Tibial nerve (tissue), 4 donors: ENCODE measurements at regions not wholly inside any gene's neighbourhood (a gene's known extent, or its start where the extent isn't known, plus 50 kb on each side); places are given as distances from the start of the nearest gene placed in this dataset.

Experiments used
- CTCF ChIP-seq, 5 experiments: fragments of 200-600 bp in 3 of 5; fragments of 450-650 bp in 2 of 5; sonication (generic) in 3 of 5; IDR thresholded peaks; one replicate each; pipeline ENCODE4 v1.5.1; 2016 to 2019; ENCODE audit warnings: antibody characterized with exemption in 5 of 5, mild to moderate bottlenecking in 3 of 5, moderate library complexity in 2 of 5
- EP300 ChIP-seq, 2 donors: sonication (generic); formaldehyde crosslinking; IDR thresholded peaks; one replicate each; pipeline ENCODE4 v1.6.1; 2017; ENCODE audit warnings: antibody characterized with exemption in 2 of 2, mild to moderate bottlenecking in 1 of 2
- POLR2A ChIP-seq, 2 donors: fragments of 450-650 bp; IDR thresholded peaks; one replicate each; pipeline ENCODE4 v1.6.1; 2017; ENCODE audit warnings: antibody characterized with exemption in 2 of 2, mild to moderate bottlenecking in 2 of 2, moderate library complexity in 2 of 2

DNA sequence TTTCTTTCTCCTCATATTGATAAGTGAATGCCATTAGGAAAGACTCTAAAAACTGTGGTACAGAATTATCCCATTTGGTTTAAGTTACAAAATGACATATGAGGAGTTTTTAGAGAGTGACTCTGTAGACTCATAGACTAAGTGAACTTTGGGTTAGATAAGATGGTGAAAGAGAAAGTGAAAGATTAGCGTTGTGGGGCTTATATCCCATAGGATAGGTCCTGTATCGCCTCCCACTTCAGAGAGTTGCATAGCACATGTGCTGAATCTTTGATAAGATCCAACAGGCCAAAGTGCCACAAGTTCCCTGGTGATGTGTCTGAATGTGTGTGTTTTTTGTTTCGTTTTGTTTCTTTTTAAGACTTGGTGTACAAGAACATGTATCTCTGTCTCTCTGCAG is 666.9 kb downstream of the MECOM start:
- no peak for TF ChIP-seq CTCF (IDR thresholded peaks at IDR 0.05)
- TF ChIP-seq POLR2A (IDR thresholded peaks at IDR 0.05): no peak
- TF ChIP-seq EP300 (IDR thresholded peaks at IDR 0.05): no peak
